DMS53 (cell line): ENCODE measurements at regions not wholly inside any gene's neighbourhood (a gene's known extent, or its start where the extent isn't known, plus 50 kb on each side); places are given as distances from the start of the nearest gene placed in this dataset.
"Not testable (repeated sequence)": the region's sequence is repeated elsewhere in the genome, so short reads cannot be mapped to it uniquely, and the experiment has no call there.

ENCODE experiments used
- DNase-seq: peaks from one replicate; lab custom pipeline; 2025; lab: John Stamatoyannopoulos, UW

DNA sequence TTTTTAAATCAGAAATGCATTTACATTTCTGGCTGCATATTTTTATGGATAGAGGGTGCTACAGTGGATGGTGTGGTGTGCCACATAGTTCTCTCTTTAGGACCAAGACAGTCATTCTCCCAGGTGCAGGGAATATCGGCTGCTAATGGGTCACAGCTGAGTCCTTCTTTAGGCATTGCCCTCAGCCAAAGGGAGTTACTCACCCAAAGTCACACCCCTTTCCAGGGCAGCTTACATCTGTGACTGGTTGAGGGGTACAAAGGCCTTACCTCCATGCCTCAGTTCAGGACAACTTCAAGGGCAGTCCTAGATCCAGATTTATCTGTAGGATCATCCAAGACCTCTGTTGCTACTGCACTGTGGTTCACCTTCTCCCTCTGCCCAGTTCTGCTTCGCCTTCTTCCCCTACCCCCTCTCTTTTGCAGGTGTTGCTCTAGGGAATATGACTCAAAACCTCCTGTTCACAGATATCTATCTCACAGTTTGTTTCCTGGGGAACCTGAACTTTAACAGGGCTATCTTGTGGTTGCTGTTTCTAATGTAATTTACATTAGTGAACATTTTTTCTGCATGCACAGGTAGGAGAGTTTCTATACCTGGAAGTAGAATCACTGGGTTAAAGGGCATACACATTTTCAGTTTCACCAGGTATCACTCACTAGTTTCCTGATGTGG lies 413.9 kb downstream of the RPS6KC1 start:
- no peak for DNase-seq

- no peak for DNase-seq
Observed at GRCh38 chr1:213466541-213466940, 415.5 kb downstream of the RPS6KC1 start.

DNA sequence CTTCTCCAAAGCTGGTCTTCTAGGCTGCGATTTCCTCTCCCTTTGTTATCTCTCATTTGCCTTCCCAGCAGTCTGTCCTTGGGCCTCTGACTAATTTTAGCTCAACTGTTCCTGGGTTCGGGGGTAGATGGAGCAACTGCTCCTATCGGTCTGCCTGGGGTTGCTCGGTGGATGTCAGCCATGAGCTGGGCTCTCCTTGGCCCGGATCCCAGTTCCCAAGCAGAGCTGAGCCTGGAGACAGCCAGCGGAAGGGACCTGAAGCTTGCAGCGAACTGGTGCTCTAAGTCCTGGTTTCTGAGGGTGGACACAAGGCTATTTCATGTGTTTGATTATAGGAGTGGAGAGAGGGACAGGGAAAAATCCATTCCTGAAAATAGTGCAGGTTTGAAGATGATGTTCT lies 423.0 kb downstream of the RPS6KC1 start:
- no peak for DNase-seq

GRCh38 chr1:213481395-213481794 lies 430.4 kb downstream of the RPS6KC1 start:
- DNase-seq = no peak

DNA sequence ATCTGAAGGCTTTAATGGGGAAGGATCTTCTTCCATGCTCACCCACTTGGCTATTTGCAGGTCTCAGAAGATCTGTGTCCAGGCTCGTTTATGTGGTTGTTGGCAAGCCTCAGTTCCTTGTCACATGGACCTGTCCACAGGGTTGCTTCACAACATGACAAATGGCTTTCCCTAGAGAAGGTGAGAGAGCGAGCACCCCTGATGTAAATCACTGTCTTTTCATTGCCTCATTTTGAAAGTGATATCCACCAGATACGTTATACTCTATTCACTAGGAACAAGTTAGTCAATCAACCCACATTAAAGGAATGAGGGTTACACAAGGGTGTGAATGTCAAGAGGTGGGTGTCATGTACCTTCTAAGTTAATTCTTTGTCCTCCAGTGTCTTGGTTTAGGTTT lies 433.3 kb downstream of the RPS6KC1 start:
- DNase-seq = no peak

DNA sequence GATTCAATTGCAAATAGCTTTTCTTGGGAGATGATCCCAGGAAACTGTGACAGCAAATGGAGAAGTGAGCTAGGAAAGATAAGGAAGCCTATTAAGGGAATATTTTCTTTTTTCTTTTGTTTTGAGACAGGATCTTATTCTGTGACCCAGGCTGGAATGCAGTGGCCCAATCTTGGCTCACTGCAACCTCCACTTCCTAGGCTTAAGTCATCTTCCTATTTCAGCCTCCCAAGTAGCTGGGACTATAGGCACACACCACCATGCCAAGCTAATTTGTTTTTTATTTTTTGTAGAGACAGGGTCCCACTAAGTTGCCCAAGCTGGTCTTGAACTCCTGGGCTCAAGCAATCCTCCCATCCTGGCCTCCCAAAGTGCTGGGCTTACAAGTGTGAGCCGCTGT lies 433.7 kb downstream of the RPS6KC1 start:
- DNase-seq = no peak

- DNase-seq = no peak
Observed at GRCh38 chr1:213486488-213486887, 435.4 kb downstream of the RPS6KC1 start.

- no peak for DNase-seq
Observed at GRCh38 chr1:213491468-213491867, 440.4 kb downstream of the RPS6KC1 start.

GRCh38 chr1:213492161-213493041 lies 441.4 kb downstream of the RPS6KC1 start:
- no peak for DNase-seq

DNA sequence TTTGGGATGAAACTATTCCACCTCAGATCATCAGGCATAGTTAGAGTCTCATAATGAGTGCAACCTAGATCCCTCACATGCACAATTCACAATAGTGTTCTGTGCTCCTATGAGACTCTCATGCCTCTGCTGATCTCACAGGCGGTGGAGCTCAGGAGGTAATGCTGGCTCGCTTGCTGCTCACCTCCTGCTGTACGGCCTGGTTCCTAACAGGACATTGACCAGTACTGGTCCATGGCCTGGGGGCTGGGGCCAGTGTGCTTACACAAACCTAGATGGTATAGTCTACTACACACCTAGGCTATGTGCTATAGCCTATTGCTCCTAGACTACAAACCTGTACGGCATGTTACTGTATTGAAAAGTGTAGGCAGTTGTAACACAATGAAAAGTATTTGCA lies 448.4 kb downstream of the RPS6KC1 start:
- no peak for DNase-seq

GRCh38 chr1:213507472-213508223 lies 456.6 kb downstream of the RPS6KC1 start:
- DNase-seq = peak; percentile 82

GRCh38 chr1:213511173-213511572 lies 460.1 kb downstream of the RPS6KC1 start:
- DNase-seq = no peak

DNA sequence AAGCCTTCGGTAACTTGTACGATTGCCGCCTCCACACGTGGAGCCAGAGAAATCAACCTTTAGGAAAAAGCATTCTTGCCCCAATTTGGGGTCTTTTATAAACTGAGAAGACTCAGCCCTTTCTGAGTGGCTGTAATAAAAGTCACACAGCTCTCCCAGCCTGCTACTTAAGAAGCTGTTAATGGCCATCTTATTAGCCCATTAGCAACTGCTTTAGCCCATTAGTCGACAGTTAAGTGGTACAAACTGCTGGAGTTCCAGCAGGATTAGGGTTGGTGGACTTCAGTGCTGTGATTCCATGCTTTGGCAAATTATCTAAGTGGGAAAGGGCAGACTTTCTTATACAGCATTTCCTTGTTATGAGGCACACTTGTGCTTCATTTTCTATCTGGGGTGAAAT lies 461.3 kb downstream of the RPS6KC1 start:
- DNase-seq = no peak

DNA sequence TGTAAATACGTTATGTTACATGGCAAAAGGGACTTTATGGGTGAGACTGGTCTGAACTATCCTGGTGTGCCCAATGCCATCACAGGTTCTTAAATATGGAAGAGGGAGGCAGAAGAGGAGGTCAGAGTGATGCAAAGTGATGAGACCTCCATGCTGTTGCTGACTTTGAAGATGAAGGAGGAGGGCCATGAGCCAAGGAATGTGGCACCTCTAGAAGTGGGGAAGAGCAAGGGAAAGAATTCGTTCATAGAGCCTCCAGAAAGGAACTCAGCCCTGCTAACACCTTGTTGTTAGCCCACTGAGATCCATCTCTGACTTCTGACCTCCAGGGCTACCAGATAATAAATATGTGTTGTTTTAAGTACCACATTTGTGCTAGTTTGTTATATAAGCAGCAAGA lies 462.0 kb downstream of the RPS6KC1 start:
- DNase-seq = no peak

- not testable (repeated sequence) for DNase-seq
Observed at GRCh38 chr1:213514408-213515179, 463.6 kb downstream of the RPS6KC1 start.

- peak; percentile 12 for DNase-seq
Observed at GRCh38 chr1:213519098-213519497, 468.1 kb downstream of the RPS6KC1 start.

GRCh38 chr1:213521206-213521605 lies 466.6 kb upstream of the PROX1 start:
- no peak for DNase-seq

DNA sequence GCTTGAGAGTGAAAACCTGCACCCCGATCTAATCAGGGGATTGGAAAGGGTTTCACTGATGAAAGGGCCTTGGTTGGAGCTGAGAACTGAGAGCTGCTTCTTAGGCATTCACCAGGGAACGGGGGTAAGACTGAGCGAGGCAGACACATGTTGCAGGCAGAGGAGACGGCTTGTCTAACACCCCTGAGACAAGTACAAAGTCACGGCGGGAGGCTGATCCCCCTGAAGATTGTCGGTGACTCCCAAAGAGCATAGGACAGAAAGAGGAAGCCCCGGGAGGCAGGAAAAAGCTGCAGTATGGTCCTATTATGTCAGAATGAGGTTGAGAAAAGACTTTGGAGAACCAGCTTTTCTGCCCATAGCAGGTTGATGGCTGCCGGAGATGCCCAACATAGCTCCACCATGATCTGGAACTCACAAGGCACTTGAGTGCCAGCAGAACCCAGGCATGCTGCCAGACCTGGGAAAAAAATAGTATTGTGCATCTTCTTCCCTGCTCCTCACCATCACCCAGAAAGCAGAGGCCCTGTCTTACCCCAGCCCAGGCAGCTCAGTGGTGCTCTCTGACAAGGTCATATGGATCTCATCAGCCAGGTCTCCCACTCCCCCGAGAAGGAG lies 463.9 kb upstream of the PROX1 start:
- no peak for DNase-seq

- no peak for DNase-seq
Observed at GRCh38 chr1:213526306-213526705, 461.5 kb upstream of the PROX1 start.

DNA sequence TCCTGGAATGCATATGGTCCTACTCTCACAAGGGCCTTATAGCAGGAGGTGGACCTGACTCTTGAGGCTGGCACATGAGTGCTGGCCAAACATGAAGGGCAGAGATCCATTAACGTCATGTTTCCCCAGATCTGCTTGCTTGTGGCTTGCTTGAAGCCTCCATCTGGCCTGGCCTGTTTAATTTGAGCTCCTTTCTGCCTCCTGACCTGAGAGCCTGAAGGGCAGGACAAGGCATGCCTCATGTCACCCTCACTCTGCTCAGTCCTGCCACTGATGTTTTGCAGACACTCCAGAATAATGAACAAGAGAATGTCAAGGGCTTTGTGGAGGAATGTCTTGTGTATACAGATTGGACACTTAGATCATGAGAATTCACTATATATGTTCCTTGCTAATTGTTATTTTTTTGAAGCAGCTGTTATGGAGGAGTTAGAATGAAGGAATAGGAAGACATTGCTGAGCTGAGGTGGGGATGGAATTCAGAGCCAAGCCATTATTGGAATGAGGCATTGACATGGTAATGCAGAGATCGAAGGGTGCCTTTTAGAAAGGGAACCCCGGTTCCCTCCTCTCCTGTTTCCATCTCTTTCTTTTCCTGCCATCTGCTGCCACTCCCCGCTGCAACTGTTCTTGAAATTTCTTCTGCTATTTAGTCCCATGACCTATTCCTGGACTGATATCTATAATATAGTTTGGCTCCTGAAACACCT lies 457.0 kb upstream of the PROX1 start:
- peak; percentile 26 for DNase-seq
